GM21786 (cell line): ENCODE measurements at regions not wholly inside any gene's neighbourhood (a gene's known extent, or its start where the extent isn't known, plus 50 kb on each side); places are given as distances from the start of the nearest gene placed in this dataset.
"Not testable (repeated sequence)": the region's sequence is repeated elsewhere in the genome, so short reads cannot be mapped to it uniquely, and the experiment has no call there.

Experiments
- ATAC-seq: cut with Tn5 transposase; IDR thresholded peaks from one replicate; pipeline ENCODE4 v1.9.1; 2021; ENCODE audit not compliant: unreplicated experiment

DNA sequence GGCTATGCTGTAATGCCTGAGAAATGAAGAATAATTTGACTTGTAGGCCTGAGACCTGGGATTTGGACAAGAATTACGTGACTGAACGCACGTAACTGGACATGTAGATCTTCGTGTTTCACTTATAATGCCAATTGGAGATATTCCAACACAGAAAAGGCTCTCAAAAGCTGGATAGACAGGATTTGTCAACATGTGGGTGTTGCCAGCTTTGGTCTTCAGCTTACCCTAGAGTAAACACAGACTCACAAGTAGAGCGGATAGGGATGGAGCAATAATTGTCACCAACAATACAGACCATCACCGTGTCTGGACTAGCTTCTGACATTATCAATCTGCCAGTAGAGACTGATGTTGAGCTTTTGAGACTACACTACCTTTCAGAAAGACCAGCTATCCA lies 1511.0 kb upstream of the ADGRL3 start:
- no peak for ATAC-seq

DNA sequence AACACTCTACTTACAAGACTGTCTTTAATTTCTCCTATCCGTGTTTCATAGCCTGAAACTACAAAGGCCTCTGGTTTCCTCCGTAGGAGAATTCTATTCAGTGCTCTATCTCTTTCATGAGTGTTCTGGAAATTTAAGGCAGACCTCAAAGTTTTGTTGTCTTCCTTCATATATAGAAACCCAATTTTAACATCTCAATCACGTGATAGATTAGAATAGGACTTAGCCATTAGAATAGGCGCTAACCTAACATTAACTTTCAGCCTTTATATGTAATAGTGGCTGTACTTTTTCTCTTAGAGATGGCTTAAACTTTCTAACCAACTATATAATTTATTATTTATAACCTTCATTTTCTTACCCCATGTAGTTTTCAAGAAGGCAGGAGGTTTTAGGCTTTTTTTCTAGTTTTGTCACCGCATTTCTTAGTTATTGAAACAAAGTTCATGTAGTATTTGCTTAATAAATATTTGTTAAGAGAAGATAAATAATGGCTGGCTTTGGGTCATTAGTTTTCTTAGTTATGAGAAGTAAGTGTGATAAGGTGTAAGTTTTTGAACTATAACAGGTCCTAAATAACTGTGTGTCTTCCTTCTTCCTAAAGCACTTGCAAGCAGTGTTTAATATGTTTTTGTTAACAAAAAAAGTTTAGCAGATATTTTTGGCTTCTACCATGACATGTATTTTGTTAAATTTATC lies 1504.6 kb upstream of the ADGRL3 start:
- ATAC-seq, result no peak

DNA sequence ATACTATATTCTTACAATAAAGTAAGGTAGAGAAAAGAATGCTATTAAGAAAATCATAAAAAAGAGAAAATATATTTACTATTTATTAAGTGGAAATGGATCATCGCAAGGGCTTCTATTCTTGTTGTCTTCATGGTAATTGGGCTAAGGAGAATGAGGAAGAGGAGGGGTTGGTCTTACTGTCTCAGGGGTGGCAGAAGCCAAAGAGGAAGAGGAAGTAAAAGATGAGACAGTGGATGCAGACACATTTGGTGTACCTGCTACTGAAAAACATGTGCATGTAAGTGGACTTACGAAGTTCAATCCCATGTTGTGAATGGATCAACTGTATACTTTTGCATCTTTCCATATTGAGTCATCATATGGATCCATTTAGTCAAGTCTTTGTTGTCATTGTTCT lies 1502.1 kb upstream of the ADGRL3 start:
- ATAC-seq, result no peak

DNA sequence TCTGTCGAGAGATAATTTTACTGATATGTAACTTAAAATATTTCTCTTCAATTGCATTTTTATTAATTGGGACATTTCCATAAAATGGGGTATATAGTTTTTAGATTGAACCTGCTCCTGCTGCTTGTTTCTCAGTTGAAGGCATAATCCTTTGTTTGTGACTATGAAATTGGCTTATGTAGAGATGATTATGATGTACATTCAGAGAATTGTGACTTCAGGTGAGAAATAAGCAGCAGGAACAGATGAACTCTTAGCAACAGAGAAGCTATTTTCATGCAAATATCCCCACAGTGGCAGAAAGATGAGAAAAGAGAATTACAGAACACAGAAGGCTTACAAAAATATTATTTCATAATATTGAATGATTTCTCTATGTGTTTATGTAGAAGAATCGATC lies 1499.5 kb upstream of the ADGRL3 start:
- no peak for ATAC-seq

DNA sequence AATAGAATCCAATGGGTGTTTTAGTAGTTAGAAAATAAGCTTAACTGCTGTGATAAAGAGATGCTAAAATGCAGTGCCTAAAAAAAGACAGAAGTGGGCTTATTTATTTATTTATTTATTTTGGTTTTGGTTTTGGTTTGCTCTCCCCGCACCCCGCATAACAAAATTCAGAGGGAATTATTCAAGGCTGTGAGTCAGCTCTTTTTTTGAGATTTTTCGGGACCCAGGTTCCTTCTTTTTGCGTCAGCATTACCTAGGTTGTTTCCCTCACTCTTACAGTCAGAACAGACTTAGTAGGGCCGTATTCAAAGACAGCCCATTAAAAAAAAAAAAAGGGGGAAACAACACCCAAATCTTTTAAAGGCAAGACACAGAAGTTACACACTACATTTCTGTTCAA lies 1495.5 kb upstream of the ADGRL3 start:
- no peak for ATAC-seq

DNA sequence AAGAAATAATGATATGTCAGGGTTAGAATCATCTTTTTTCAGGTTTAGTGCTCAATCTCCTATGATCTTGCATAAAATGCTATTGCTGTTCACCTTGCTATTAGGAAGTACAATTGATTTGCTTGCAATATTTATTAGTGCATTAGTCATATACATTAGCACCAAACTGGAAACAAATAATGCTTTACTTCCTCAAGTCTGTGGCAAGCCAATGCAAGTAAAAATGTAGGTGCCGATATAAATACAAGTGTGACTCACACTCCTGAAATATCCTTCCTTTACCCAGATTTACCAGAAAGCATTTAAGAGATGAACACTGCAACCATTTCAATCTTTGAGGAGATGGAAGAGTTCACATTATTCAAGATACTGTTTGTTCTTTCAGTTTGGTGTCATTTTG lies 1487.7 kb upstream of the ADGRL3 start:
- no peak for ATAC-seq

DNA sequence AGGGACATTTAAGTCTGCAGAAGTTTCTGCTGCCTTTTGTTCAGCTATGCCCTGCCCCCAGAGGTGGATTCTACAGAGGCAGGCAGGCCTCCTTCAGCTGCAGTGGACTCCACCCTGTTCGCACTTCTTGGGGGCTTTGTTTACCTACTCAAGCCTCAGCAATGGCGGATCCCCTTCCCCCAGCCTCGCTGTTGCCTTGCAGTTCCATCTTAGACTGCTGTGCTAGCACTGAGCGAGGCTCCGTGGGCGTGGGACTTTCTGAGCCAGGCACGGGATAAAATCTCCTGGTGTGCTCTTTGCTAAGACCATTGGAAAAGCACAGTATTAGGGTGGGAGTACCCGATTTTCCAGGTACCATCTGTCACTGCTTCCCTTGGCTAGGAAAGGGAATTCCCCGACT lies 1475.8 kb upstream of the ADGRL3 start:
- not testable (repeated sequence) for ATAC-seq

DNA sequence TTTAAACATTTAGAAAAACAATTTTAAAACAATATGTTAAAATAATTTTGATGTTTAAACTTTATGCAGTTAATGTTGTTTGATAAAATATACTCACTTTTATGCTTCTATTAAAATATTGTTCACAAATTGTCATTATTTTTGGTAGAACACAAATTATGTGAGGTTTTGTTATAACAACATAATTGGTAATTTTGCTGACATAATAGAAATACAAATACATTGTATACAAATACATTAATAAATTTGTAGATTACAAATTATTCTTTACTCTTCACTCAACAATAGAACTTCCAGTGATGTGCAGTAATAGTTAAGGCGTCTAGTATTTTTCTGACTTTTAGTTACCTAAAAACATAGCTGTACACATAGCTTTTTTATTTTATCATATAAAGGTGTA lies 1472.4 kb upstream of the ADGRL3 start:
- no peak for ATAC-seq

DNA sequence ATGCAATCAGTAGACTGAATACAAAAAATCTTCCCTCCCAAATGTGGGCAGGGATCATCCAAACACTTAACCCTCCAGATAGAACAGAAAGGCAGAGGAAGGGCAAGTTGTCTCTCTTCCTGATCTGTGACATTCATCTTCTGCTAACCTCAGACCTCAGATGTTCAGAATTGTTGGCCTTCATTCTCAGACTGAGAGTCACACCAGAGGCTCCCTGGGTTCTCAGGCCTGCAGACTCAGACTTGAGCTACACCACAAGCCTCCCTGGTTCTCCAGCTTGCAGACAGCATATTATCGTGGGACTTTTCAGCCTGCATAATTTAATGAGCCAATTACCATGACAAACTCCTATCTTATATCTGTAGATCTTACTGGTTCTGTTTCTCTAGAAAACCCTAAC lies 1471.6 kb upstream of the ADGRL3 start:
- ATAC-seq, result no peak

DNA sequence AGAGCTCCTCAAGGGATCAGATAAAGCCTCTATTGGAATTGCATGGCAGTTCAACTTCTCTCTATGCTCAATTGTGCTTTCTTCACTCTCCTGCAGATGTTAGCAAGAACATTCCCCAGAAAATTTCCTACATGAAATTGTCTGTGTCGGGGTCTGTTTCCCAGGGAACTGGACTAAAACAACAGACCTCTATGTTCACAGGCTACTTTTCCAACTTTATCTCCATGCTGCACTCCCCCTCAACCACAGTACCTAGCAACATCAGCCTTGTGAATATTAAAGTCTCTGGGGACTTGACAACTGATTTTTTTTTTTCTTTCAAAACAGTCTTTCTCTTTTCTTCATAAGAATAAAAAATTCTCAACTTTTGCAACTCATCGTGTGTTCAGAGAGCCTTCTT lies 1470.8 kb upstream of the ADGRL3 start:
- no peak for ATAC-seq

DNA sequence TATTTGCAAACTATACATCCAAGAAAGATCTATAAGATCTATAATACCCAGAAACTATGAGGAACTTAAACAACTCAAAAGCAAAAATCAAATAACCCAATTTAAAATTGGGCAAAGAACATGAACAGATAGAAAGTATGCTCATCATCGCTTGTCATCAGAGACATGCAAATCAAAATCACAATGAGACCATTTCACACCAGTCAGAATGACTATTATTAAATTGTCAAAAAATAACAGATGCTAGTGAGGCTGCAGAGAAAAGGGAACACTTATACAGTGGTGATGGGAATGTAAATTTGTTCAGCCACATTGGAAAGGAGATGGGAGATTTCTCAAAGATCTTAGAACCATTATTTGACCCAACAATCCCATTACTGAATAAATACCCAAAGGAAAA lies 1451.7 kb upstream of the ADGRL3 start:
- no peak for ATAC-seq

DNA sequence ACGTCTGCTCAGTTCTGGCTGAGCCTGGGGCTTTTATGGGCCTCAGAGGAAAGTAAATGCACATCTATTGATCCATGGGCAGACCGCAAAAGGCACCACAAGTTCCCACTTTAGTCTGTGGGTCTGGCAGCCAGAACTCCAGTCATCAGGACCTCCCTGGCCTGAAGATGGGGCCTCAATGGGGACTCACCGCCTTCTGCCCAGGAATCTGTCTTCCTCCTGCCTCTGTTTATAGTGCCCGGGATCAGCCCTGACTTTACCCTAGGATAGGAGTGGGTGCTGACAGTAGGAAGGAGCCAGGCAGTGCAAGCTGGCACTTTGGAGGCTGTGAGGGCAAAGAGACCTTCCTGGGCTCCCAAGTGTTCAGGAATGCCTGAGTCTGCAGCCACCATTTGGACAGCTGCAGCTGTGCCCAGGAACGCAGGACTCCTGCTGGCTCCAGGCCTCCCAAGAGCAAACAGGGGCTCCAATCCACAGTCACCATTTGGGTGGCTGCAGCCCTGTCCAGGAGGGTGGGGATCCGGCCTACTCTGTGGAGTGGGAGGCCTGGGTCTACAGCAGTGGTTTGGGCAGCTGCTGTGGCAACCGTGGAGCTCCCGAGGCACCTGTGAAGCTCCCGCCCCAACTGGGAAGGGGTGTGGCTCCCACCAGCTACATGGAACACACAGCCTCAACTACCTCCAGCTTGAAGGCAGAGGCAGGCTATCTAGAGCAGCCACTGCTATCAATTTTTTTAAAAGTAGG lies 1440.9 kb upstream of the ADGRL3 start:
- ATAC-seq, result no peak

DNA sequence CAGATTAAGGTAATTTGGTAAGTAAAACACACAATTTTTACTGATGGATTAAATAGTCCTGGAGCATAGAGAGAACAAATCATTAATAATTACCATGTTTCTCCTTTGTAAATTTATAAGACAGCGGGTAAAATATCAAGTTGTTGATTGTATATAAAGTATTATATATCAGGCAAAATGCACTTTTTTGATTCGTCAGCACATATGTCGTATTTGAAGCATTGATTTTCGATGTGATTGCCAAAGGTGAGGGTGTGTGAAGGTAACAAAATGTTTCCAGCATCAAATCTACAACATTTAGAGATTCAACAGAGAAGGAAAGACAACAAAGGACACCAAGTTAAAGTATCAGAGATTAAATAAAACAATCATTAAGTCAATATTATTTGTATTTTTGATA lies 1437.8 kb upstream of the ADGRL3 start:
- no peak for ATAC-seq

DNA sequence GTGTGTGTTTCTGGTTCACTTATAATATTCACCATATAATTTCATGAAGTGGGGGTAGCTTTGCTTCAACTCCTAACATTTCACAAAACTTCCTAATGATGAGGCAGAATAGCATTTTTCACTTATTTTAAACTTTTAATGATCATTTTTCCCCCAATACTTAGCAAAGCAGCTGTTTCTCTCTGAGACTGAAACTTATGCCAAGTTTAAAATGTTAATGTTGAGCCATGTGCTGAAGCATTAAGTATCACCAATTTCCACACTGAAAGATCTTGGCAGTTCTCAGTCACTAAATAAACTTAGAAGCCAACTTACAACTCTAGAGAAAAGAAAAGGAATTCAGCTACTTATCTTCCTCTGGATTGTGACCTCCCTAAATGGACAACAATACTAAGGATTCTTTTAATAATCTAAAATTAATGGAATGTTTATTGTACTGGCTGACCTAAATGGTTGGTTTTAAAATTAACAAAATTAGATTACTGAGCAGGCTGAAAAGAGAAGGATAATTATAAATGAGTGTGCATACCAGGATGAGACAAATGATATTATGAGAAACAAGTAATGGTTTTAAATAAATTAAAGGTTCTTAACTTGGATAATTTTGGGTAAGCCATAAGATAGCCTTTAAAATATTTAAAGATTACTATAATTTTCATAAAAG lies 1429.4 kb upstream of the ADGRL3 start:
- no peak for ATAC-seq

DNA sequence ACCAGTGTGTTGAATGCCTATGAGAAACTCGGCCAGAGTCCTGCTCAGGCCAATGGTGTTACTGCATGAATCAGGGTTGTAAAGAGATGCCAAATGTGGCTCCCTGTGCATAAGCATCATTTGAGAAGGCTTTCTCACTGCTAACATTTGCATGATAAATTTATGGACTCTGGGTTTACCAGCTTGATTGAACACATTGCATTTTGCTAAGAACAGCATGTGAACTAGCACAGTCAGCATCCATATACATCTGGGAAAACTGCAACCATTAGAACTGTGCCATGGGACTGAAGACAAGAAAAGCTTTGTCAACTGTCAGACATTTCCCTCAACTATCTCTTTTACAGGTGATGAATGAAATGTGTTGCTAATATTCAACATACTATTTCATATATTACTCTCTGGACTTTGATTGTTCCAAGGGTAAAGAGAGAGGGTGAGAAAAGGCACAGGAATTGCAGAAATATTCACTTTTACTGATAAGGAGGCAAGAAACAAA lies 1427.4 kb upstream of the ADGRL3 start:
- ATAC-seq, result no peak

DNA sequence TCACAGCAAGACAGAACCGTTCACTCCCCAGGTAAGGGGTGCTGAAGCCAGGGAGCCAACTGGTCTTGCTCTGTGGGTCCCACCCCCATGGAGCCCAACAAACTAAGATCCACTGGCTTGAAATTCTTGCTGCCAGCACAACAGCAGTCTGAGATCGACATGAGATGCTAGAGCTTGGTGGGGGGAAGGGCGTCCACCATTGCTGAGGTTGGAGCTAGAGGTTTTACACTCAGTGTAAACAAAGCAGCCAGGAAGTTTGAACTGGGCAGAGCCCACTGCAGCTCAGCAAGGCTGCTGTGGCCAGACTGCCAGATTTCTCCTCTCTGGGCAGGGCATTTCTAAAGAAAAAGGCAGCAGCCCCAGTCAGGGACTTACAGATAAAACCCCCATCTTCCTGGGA lies 1419.9 kb upstream of the ADGRL3 start:
- not testable (repeated sequence) for ATAC-seq

DNA sequence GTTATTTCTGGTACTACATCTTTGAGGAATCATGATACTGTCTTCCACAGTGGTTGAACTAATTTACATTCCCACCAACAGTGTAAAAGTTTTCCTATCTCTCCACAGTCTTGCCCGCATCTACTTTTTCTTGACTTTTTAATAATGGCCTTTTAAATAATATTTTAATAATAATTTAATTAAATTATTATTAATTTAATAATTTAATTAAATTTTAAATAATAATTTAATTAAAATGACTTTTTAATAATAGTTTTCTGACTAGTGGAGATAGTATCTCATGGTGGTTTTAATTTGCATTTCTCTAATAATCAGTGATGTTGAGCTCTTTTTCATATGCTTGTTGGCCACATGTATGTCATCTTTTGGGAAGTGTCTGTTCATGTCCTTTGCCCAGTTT lies 1395.0 kb upstream of the ADGRL3 start:
- ATAC-seq, result no peak

DNA sequence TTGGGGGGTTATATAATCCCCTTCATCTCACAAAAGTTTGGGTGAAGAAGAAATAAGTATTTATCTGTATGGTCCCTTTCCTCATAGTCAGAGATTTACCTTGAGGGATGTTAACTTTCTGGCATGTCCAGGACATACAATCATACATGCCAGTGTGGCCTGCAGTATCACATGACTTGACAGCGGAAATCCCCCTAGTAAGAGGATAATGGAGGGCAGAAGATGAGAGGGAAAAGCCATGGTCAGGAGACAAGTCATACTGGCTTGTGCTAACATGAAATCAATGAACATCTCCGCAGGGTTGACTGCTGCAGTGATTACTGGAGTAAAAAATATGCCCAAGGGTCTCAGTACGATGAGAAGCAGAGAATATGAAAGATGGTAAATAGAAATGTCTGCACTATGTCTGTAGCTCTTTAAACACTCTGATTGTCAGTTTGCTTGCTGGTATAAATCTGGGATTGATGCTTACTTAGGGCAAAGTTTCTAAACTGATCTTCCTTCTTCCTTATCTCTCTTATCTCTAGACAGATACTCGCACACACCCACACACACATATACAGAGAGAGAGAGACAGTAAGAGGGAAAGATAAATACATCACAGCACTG lies 1385.6 kb upstream of the ADGRL3 start:
- no peak for ATAC-seq

DNA sequence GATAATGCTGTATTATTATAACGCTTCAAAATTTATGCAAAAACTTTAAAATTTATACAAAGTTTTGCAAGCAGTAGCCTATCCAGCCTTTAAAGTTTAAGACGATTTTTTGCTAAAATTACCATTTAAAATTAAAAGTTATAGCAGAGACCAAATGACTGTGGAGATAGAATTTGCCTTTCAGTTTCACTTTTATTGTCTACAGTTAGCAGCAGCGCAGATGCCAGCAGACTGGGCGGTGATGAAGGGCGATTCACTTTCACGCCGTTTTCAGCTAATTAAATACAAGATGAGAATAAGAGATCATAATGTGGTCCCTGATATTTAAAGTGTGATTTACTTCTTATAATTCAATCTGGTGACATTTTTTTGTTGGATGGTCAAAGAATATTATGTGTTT lies 1381.5 kb upstream of the ADGRL3 start:
- ATAC-seq, result peak; percentile 96

DNA sequence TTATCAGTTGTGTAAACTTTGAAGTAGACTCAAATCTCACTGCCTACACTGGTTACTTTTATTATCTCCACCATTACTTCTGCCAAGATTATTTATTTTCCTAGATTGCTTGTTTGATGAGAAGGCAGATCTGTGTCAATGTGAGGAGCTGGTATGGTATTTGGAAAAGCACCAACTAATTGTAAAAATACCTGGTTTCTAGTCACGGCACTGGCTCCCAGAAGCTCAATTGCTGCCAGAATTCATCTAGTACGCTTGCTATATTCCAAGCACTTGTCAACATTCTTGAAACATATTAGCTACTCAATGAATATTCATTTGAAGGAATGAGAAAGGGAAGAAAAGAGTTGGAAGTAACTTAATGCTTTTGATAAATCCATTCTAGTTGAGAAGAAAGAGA lies 1376.8 kb upstream of the ADGRL3 start:
- ATAC-seq, result no peak

DNA sequence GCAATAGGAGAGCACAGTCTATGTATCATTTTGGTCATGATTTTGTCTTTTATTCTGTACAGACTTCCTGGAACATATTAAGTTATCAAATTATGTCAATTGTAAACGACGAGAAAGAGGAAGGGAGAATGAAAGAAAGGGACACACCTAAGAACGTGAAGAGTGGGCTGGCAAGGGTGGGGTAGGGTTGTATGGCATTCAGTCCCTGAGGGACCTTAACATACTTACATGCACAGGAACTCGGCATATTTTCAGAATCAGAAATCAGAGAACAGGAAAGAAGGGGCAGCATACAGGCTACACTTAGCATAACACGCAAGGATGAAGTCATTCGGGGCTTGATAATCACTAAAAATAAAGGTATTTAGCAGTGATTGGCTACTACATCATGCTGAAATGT lies 1375.0 kb upstream of the ADGRL3 start:
- no peak for ATAC-seq

DNA sequence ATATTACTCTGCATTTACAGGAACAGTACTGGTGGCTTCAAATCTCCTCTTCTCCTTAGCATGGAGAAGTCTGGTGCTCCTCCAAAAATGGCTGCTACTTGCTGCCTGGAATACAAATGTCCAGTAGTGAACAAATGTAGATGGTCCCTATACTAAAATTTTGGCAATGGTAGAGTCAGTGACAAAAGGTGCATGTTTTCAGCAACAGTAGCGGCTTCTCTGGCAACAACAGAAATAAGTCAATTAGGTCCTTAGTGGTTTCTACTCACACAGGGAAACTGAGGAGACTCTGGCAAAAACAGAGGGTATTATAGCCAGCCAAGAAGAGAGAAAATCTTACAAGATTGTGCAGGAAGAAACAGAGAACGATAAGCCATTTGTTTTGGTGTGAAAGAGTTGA lies 1368.4 kb upstream of the ADGRL3 start:
- no peak for ATAC-seq
